ENCODE measurements at regions not wholly inside any gene's neighbourhood (a gene's known extent, or its start where the extent isn't known, plus 50 kb on each side); places are given as distances from the start of the nearest gene placed in this dataset.

GRCh38 chr1:37150986-37151385 is 116.7 kb upstream of the GRIK3 start:
- CTCF ChIA-PET, result no interaction called here
- H3K4me3 ChIP-seq (ENCODE audit: low read depth, low read length), result no peak overlapping the region
- H3K36me3 ChIP-seq (ENCODE audit: control insufficient read depth, insufficient read depth, low read length), result no peaks in the 10 kb centered on the region
- DNase-seq (ENCODE audit: low read depth), result no peak
- TF ChIP-seq CTCF (IDR thresholded peaks at IDR 0.05; ENCODE audit: insufficient read depth, low read depth, low read length), result no peak
- POLR2A ChIA-PET, result no interaction called here
- no peaks in the 10 kb centered on the region for H3K27me3 ChIP-seq (ENCODE audit: control insufficient read depth, insufficient read depth, low read length)

GRCh38 chr1:37151789-37152188 is 117.5 kb upstream of the GRIK3 start:
- H3K36me3 ChIP-seq (ENCODE audit: control insufficient read depth, insufficient read depth, low read length), result no peaks in the 10 kb centered on the region
- ChIA-PET CTCF (no interaction called here), POLR2A (no interaction called here)
- TF ChIP-seq CTCF (IDR thresholded peaks at IDR 0.05; ENCODE audit: insufficient read depth, low read depth, low read length), result no peak
- H3K4me3 ChIP-seq (ENCODE audit: low read depth, low read length), result no peak overlapping the region
- no peaks in the 10 kb centered on the region for H3K27me3 ChIP-seq (ENCODE audit: control insufficient read depth, insufficient read depth, low read length)
- DNase-seq (ENCODE audit: low read depth), result no peak

GRCh38 chr1:37152491-37152890 is 118.2 kb upstream of the GRIK3 start:
- CTCF ChIA-PET, result no interaction called here
- no peak for DNase-seq (ENCODE audit: low read depth)
- H3K4me3 ChIP-seq (ENCODE audit: low read depth, low read length), result no peak overlapping the region
- no peaks in the 10 kb centered on the region for H3K27me3 ChIP-seq (ENCODE audit: control insufficient read depth, insufficient read depth, low read length)
- no peaks in the 10 kb centered on the region for H3K36me3 ChIP-seq (ENCODE audit: control insufficient read depth, insufficient read depth, low read length)
- POLR2A ChIA-PET, result no interaction called here
- TF ChIP-seq CTCF (IDR thresholded peaks at IDR 0.05; ENCODE audit: insufficient read depth, low read depth, low read length), result no peak

- POLR2A ChIA-PET, result no interaction called here
- CTCF ChIA-PET, result no interaction called here
- no peak for DNase-seq (ENCODE audit: low read depth)
- Histone ChIP-seq H3K4me3 (ENCODE audit: low read depth, low read length) (no peak overlapping the region), H3K36me3 (ENCODE audit: control insufficient read depth, insufficient read depth, low read length) (no peaks in the 10 kb centered on the region), H3K27me3 (ENCODE audit: control insufficient read depth, insufficient read depth, low read length) (no peaks in the 10 kb centered on the region)
- no peak for TF ChIP-seq CTCF (IDR thresholded peaks at IDR 0.05; ENCODE audit: insufficient read depth, low read depth, low read length)
Measured at GRCh38 chr1:37153116-37154100, 119.1 kb upstream of the GRIK3 start.

GRCh38 chr1:37156646-37157045 is 122.3 kb upstream of the GRIK3 start:
- ChIA-PET POLR2A (no interaction called here), CTCF (no interaction called here)
- H3K27me3 ChIP-seq (ENCODE audit: control insufficient read depth, insufficient read depth, low read length), result no peaks in the 10 kb centered on the region
- H3K4me3 ChIP-seq (ENCODE audit: low read depth, low read length), result no peak overlapping the region
- H3K36me3 ChIP-seq (ENCODE audit: control insufficient read depth, insufficient read depth, low read length), result no peaks in the 10 kb centered on the region
- DNase-seq (ENCODE audit: low read depth), result no peak
- TF ChIP-seq CTCF (IDR thresholded peaks at IDR 0.05; ENCODE audit: insufficient read depth, low read depth, low read length), result no peak
